Ecto neural progenitor cell (in vitro differentiated cells): ENCODE measurements at regions not wholly inside any gene's neighbourhood (a gene's known extent, or its start where the extent isn't known, plus 50 kb on each side); places are given as distances from the start of the nearest gene placed in this dataset.
"Not testable (repeated sequence)": the region's sequence is repeated elsewhere in the genome, so short reads cannot be mapped to it uniquely, and the experiment has no call there.

ENCODE experiments used
- DNase-seq: peaks from one replicate; pipeline ENCODE4 v3.0.0-alpha.2; 2018; ENCODE audit warnings: low spot score

DNA sequence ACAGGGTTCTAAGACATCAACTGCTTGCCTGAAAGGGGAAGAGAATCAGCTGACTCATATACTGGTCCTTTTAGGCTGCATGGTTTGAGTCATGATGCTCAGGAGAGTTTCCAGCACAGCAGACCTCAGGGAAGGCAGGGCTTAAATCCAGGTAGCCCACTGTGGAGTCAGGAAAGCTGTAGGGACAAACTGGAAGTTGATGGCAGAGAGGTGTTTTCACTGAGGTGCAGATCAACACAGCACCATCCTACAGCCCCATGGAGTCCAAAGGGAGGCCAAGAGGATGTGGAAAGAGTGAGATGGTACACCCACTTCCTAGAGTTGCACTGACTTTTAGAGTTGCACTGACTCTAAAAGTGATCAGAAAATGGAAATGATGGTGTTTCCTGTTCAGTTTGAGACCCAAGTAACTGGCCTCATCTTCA, 252.4 kb upstream of the DUSP10 start:
- DNase-seq: no peak

DNA sequence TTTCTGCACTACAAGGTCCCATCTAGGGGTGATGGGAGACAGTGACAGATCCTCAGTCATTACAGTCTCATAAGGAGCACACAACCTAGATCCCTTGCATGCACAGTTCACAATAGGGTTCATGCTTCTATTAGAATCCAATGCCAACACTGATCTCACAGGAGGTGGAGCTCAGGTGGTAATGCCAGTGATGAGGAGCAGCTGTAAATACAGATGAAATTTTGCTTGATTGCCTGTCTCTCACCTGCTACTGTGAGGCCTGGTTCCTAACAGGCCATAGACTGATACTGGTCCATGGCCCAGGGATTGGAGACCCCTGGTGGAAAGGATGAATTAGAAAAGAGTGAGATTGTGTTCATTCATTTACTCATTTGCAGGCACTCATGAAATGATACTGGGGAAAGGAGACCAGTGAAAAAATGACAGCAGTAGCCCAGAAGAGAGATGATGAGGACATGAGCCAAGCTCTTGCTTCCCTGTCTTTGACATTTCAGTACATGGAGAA, 251.6 kb upstream of the DUSP10 start:
- DNase-seq: no peak

DNA sequence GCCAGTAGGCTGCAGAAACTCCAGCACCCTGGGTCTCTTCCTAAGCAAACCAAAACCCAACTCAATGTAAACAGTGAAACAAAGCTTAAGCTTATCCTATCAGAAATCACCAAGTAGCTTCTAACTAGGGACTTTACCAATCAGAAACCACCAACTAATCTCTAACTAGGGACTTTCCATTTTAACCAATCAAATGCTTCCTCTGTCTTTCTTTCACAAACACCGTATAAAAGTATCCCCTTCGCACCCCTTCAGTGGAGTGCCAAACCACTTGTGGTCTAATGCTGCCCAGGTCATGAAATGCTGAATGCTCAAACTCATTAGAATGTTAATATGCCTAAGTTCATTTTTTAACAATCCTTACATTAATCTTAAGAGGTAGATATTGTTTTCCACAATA, 250.5 kb upstream of the DUSP10 start:
- no peak for DNase-seq

DNA sequence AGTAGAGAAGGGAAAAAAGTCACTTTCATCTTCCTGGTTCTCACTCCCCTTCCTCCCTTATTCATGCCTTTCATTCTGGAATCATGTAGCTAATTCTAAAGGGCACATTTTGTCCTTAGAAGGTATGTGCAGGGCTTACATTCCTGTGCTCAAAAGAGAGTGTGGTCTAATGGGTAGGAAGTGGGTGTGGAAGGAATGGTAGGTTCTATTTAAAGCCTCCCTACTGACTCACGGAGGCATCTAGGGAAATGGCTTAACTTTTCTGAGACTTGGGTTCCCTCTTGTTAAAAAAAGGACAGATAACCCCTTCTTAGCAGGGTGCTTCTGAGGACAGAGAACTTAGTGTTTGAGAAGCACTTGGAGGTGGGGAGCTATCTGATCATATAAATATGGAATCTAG, 249.3 kb upstream of the DUSP10 start:
- DNase-seq: no peak

DNA sequence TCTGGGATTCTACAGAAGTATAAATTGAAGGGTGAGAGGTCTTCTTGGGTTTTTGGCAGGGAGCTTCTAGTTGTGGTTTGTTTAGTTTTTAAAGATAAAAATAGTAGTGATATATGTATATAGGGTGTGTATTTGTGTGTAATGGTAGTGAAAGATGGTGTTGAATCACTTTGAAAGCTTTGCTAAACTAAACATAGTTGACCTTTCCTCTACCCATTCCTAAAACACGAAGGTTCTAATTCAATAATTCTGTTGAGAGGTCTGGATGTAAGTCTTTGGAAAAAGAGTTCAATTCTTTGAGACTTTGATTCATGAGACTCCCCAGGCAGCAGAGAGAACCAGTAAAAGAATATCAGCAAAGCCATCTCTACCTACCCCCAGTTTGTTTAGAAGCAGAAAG, 247.9 kb upstream of the DUSP10 start:
- no peak for DNase-seq

DNA sequence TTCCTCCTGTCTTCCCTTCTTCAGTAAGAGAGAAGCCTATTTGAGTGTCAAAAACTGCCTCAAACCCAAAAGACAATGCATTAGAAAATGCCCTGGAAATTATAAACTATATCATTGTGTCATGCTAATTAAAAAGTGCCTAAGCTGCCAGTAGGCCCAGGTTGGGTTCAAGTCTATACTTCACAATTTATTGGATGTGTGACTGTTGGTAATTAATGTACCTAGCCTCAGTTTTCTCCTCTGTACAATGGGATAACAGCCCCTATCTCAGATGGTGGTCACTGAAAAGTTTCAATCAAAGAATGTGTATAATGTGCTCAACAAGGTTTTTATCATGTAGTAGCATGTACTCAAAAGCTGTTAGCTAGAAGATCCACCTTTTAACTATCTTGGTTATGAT, 246.9 kb upstream of the DUSP10 start:
- DNase-seq: no peak

DNA sequence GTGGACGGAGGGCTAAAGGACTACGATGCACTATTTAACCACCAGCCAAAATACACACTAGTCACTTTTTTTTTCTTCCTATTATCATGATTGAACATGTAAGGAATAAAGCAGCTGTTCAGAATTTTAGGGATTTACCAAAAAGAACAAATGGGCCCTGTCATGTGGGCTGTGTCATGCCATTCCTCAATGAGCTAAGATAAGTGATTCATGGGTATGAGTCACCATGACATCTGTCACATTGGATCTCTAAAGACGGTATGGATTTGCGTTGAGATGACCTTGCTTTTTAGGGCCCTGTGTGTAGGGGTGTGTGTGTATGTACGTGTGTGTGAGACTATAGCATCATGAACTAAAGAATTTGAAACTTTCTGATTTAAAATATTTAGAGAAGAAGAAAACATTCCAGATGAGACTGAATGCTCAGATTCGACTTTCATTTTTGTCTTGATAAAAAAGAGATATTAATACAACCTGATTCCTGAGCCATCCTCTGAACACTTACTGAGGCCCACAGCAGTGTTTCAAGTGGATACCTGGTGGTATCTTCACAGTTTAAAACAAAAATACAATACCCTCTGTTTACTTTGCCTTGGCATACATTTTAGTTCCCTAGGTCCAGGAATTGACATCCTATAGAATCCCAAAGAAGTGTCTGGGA, 246.1 kb upstream of the DUSP10 start:
- no peak for DNase-seq

DNA sequence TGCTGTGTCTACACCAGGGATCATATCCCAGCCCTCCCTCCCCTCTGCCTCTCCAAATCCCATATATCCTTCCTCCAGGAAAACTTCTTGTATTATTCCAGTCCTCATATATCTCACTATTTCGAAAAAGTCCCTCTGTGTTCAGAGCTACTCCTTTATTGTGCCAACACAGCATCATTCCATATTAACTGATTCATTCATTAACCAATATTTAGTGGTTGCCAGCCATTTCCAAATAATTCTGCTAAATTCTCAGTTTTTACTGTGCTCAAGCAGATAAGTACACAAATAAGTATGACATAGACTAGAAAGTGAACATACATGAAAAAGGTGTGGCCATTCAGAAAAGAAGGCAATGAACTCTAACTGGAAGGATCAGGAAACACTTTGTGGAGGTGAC, 241.6 kb upstream of the DUSP10 start:
- DNase-seq: no peak

DNA sequence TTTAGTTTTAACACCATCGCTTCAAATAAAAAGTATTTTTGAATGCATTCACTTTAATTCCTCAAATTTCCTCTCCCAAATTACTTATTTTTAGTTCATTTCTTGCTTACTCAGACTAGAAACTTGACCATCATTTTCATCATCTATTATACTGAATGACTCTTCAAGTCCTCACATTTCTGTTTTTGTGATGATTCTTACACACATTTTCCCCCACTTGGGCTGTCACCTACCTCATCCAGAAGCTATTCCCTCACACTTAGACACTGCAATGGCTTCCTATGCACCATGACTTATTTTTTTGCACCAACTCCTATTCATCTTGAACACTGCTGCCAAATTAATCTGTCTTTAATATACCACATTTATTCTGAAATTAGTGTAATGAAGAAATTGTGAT, 239.6 kb upstream of the DUSP10 start:
- no peak for DNase-seq

DNA sequence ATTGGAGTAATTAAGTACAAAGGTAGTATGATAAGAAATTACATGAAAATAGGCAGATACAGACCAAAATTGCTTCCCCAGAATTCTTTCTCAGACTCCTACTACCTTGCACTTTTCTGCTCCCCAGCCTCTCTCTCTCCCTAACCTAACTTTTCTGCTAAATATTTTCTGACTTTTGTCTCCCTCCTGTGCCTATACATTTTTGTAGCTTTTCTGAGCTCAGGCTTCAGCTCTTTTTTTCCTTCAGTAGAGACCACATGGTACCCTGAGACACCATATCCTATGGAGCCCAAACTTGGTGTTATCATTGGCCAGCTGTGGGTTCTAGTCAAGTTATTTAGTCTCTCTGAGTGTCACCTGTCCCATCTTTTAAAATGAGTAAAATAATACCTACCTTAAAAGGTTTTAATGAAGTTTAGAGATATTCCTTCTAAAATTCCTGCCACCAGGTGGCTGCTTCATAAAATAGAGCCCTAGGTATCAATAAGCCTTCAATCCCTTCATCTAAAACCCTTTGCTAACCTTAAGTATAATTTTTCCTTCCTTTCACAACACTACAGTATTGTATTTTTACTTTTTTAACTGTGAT, 237.6 kb upstream of the DUSP10 start:
- DNase-seq: no peak

DNA sequence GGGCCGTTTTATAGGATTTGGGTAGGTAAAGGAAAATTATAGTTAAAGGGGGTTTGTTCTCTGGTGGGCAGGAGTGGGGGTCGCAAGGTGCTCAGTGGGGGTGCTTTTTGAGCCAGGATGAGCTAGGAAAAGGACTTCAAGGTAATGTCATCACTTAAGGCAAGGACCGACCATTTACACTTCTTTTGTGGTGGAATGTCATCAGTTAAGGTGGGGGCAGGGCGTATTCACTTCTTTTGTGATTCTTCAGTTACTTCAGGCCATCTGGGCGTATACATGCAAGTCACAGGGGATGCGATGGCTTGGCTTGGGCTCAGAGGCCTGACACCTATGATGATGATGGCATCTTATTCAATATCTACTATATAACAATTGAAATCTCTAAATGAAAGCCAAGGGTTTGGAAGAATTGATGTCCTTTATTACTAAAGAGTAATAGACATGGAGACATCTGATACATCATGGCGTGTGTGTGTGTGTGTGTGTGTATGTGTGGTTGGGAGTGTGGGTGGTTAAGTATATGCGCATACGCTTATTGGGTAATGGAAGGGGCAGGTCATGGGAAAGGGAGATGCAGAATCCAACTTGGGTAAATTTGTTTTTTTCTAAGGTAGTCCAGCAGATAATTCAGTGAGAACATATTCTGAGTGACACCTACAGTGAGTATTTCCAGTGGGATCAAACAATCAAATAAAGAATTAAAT, 236.9 kb upstream of the DUSP10 start:
- not testable (repeated sequence) for DNase-seq

DNA sequence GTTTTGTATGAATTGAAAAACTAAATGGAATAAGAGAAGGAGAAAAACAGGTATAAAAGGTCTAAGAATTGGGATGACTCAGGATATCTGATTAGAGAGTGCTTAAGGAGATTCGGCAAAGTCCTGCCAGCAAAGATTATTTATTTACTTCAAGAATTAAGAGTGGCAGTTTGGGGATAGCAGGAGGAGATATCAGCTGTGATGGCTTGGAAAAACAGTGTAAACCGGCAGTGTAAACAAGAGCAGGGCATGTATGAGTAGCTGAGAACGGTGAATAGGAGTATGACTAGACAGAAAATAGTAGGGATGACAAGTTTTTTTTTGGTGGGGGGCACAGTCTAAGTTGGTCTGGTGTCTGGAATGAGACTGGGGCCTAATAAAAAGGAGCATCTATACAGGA, 231.9 kb upstream of the DUSP10 start:
- not testable (repeated sequence) for DNase-seq

DNA sequence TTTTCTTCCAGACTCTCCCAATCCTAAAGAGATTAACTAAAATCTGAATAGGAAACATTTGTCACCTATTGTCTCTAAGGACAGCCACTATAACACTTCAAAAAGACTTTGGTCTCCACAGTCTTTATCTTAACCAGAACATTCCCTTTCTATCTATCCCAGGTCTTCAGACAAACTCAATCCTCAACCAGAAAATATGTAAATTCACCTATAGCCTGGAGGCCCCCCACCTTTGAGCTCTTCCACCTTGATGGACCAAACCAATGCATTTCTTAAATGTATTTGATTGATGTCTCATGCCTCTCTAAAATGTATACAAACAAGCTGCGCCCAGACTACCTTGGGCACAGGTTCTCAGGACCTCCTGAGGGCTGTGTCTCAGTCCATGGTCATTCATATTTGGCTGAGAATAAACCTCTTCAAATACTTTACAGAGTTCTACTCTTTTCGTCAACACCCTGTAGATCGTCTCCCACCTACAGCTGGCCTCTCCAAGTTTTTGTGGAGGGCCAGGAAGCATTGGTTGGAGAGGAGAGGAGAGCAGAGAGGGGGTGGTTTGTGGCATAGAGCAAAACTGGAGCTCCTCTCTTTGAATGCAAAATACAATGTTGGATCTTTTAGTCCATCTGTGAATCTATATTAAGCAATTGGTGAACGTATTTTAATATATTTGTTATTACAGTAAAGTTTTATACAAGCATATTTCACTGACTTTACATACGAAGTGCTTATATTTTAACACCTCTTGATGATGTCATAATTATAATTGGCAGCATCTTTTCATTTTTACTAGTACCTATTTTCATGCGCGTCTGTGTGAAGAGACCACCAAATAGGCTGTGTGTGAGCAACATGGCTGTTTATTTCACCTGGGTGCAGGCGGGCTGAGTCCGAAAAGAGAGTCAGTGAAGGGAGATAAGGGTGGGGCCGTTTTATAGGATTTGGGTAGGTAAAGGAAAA, 230.7 kb upstream of the DUSP10 start:
- no peak for DNase-seq

DNA sequence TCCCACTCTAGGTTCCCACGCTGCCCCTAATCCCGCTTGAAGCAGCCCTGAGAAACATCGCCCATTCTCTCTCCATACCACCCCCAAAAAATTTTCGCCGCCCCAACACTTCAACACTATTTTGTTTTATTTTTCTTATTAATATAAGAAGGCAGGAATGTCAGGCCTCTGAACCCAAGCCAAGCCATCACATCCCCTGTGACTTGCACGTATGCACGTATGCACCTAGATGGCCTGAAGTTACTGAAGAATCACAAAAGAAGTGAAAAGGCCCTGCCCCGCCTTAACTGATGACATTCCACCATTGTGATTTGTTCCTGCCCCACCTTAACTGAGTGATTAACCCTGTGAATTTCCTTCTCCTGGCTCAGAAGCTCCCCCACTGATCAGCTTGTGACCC, 229.1 kb upstream of the DUSP10 start:
- not testable (repeated sequence) for DNase-seq

DNA sequence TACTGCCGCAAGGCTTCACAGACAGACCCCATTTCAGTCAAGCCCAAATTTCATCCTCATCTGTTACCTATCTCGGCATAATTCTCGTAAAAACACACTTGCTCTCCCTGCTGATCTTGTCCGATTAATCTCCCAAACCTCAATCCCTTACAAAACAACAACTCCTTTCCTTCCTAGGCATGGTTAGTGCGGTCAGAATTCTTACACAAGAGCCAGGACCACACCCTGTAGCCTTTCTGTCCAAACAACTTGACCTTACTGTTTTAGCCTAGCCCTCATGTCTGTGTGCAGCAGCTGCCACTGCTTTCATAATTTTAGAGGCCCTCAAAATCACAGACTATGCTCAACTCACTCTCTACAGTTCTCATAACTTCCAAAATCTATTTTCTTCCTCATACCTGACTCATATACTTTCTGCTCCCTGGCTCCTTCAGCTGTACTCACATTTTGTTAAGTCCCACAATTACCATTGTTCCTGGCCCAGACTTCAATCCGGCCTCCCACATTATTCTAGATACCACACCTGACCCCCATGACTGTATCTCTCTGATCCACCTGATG, 227.5 kb upstream of the DUSP10 start:
- not testable (repeated sequence) for DNase-seq

DNA sequence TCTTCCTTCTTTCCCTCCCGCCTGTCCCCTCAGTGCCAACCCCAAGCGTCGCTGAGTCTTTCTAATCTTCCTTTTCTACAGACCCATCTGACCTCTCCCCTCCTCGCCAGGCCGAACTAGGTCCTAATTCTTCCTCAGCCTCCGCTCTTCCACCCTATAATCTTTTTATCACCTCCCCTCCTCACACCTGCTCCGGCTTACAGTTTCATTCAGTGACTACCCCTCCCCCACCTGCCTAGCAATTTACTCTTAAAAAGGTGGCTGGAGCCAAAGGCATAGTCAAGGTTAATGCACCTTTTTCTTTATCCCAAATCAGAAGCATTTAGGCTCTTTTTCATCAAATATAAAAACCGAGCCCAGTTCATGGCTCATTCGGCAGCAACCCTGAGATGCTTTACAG, 225.6 kb upstream of the DUSP10 start:
- not testable (repeated sequence) for DNase-seq

DNA sequence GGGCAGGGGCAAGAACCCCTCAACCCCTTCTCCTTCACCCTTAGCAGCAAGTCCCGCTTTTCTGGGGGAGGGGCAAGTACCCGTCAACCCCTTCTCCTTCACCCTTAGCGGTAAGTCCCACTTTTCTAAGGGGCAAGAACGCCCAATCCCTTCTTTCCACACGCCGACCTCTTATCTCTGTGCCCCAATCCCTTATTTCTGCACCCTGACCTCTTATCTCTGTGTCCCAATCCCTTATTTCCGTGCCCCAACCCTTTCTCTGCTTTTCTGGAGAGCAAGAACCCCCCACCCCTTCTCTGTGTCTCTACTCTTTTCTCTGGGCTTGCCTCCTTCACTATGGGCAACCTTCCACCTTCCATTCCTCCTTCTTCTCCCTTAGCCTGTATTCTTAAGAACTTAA, 225.0 kb upstream of the DUSP10 start:
- not testable (repeated sequence) for DNase-seq

DNA sequence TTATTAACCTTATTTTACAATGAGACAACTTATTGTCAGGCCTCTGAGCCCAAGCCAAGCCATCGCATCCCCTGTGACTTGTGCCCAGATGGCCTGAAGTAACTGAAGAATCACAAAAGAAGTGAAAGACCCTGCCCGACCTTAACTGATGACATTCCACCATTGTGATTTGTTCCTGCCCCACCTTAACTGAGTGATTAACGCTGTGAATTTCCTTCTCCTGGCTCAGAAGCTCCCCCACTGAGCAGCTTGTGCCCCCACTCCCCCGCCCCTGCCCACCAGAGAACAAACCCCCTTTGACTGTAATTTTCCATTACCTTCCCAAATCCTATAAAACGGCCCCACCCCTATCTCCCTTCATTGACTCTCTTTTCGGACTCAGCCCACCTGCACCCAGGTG, 224.0 kb upstream of the DUSP10 start:
- not testable (repeated sequence) for DNase-seq

DNA sequence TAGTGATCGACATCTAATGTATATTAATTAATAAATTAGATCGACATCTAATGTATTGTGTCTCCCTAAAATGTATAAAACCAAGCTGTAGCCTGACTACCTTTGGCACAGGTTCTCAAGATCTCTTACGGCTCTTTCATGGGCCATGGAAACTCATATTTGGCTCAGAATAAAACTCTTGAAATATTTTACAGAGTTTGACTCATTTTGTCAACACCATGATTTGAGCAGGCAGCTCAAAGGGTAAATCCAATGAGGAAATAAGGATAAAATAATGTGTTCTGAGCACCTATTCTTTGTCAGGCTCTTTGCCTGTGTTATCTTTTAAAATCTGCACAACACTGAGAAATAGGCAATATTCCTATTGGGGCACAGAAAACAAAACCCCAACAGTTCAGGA, 223.4 kb upstream of the DUSP10 start:
- no peak for DNase-seq

DNA sequence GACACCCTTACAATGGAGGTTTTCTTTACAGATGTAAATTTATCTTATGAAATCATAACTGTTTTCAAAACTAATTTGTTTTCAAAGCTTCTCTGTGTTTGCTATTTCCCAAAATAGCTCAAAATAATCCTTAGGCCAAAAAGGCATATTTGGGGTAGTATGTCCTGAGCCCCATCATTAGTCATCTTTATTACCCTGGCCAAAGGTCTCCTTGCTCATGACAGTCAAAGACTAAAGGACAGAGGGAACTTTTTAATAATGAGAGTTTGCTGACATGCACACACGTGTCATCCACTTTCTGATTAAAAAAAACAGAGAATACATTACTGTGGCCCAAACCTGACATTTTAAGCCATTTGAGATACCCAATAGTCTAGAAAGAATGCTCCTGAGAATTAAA, 221.9 kb upstream of the DUSP10 start:
- DNase-seq: no peak

DNA sequence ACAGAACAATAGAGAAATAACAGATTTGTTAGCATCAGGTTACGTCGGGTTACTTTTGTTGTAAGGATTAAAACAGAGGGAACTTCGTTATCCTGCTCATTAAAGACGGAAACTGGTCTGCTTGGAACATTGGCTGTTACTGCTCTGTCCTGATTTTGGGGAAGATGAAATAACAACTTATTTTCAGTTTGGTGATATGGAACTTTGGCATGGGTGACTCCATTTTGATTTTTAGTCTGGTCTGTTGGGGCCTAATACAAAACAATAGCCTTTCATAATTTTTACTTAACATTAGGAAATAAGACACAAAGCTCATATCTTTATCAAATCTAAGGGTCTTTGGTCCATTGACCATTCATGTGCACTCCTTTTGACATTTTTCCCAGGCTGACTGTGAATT, 220.5 kb upstream of the DUSP10 start:
- DNase-seq: no peak
